ENCODE measurements at regions not wholly inside any gene's neighbourhood (a gene's known extent, or its start where the extent isn't known, plus 50 kb on each side); places are given as distances from the start of the nearest gene placed in this dataset.
A peak's percentile ranks its signal among the peaks of the same experiment; 100 is the strongest.

GRCh38 chr11:23680488-23681230, 816.2 kb upstream of the LUZP2 start:
- TF ChIP-seq EZH2 (IDR thresholded peaks at IDR 0.05; ENCODE audit: insufficient read depth, poor library complexity, severe bottlenecking) (no peak), EZH2phosphoT487 (IDR thresholded peaks at IDR 0.05; ENCODE audit: insufficient read depth, low read depth) (no peak)
- in situ Hi-C loops (cut with MboI): no loop called here
- DNase-seq: no peak

GRCh38 chr11:23684701-23685100, 812.2 kb upstream of the LUZP2 start:
- no peak overlapping the region for H3K4me2 ChIP-seq (ENCODE audit: unreplicated experiment)
- no peak overlapping the region for H3K27ac ChIP-seq
- 79 to 93% methylated on average over 2 of the region's 2 CpGs for WGBS, 2 experiments (ENCODE audit: low coverage in 1 of 2, low lambda C conversion rate in 2 of 2, missing lambda C conversion rate in 2 of 2)
- no peak for DNase-seq
- no peaks in the 10 kb centered on the region for H3K9me3 ChIP-seq (ENCODE audit: low read depth)
- H4K20me1 ChIP-seq (ENCODE audit: insufficient read depth): no peaks in the 10 kb centered on the region
- no peak for TF ChIP-seq EZH2 (IDR thresholded peaks at IDR 0.05; ENCODE audit: insufficient read depth, poor library complexity, severe bottlenecking)
- no peak for TF ChIP-seq EZH2phosphoT487 (IDR thresholded peaks at IDR 0.05; ENCODE audit: insufficient read depth, low read depth)
- no peaks in the 10 kb centered on the region for H3K9me2 ChIP-seq (ENCODE audit: insufficient read depth)
- no peak overlapping the region for H3K9ac ChIP-seq
- in situ Hi-C loops (cut with MboI): no loop called here
- no peaks in the 10 kb centered on the region for H3K79me2 ChIP-seq (ENCODE audit: insufficient read depth)
- no peaks in the 10 kb centered on the region for H3K36me3 ChIP-seq (ENCODE audit: low read depth)
- no peaks in the 10 kb centered on the region for H3K27me3 ChIP-seq (replicated peaks; ENCODE audit: insufficient read depth)
- no peak overlapping the region for H3K4me3 ChIP-seq
- no peak overlapping the region for H2AFZ ChIP-seq
- H3F3A ChIP-seq (ENCODE audit: insufficient read depth): no peaks in the 10 kb centered on the region
- H3K4me1 ChIP-seq (ENCODE audit: insufficient read depth): peaks cover 9% of the 10 kb centered on the region; the same call in 1 of the 2 replicates

More at GRCh38 chr11:23680488-23681230, 816.2 kb upstream of the LUZP2 start:
- Histone ChIP-seq H3K27ac (no peak overlapping the region), H3K9ac (no peak overlapping the region), H4K20me1 (ENCODE audit: insufficient read depth) (no peaks in the 10 kb centered on the region), H3F3A (ENCODE audit: insufficient read depth) (no peaks in the 10 kb centered on the region), H2AFZ (no peak overlapping the region), H3K9me3 (ENCODE audit: low read depth) (no peaks in the 10 kb centered on the region), H3K4me3 (no peak overlapping the region), H3K9me2 (ENCODE audit: insufficient read depth) (no peaks in the 10 kb centered on the region), H3K79me2 (ENCODE audit: insufficient read depth) (no peaks in the 10 kb centered on the region), H3K27me3 (replicated peaks; ENCODE audit: insufficient read depth) (no peaks in the 10 kb centered on the region), H3K4me2 (ENCODE audit: unreplicated experiment) (no peak overlapping the region), H3K4me1 (ENCODE audit: insufficient read depth) (no peaks in the 10 kb centered on the region), H3K36me3 (ENCODE audit: low read depth) (no peaks in the 10 kb centered on the region)
- 72 to 73% methylated on average over 17 to 20 of the region's 20 CpGs for WGBS, 2 experiments (ENCODE audit: low coverage in 1 of 2, low lambda C conversion rate in 2 of 2, missing lambda C conversion rate in 2 of 2)

DNA sequence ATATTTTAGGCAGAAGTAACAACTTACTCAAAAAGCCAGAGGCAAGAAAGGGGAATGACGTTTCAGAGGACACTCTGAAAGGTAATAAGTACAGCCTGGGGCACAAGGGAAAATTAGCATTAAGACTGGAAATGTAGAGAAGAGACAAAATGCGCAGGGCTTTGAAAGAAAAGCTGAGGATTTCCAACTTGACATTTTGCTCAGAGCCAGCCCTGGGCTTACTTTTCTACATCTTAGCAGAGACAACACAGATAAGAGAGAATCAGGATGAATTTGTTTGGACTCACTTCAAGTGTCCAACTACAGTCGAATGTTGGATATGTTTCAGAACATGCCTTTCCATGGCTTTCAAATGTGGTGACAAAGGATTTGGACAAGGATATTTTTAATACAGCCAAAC, 808.9 kb upstream of the LUZP2 start:
- WGBS, 2 experiments (ENCODE audit: low coverage in 1 of 2, low lambda C conversion rate in 2 of 2, missing lambda C conversion rate in 2 of 2): 61 to 64% methylated on average over 3 of the region's 3 CpGs

DNA sequence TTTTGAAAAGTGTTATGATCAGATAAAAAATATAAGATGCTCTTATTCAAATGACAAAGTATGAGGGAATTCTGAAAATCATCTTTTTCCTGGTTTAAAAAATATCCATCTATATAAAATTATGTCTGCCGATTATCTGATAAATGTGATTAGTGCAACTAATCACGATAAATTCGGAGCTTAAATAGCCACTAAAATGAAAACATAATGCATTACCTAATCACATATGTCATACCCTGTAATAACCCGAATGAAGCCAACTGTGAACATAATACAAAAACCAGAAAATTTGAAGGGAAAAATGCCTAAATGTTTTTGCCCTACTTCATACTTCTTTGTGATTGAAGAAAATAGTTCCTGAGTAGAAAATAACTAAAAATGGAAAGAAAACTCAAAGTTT, 808.4 kb upstream of the LUZP2 start:
- H3K4me1 ChIP-seq (ENCODE audit: insufficient read depth): peaks cover 9% of the 10 kb centered on the region; the same call in 1 of the 2 replicates
- H3K27me3 ChIP-seq (replicated peaks; ENCODE audit: insufficient read depth): no peaks in the 10 kb centered on the region
- no peaks in the 10 kb centered on the region for H4K20me1 ChIP-seq (ENCODE audit: insufficient read depth)
- H3K36me3 ChIP-seq (ENCODE audit: low read depth): no peaks in the 10 kb centered on the region
- H3K4me2 ChIP-seq (ENCODE audit: unreplicated experiment): peak overlapping the region; percentile 39
- H3K9ac ChIP-seq: no peak overlapping the region
- no peaks in the 10 kb centered on the region for H3K9me2 ChIP-seq (ENCODE audit: insufficient read depth)
- in situ Hi-C loops (cut with MboI): no loop called here
- 85 to 86% methylated on average over 4 of the region's 4 CpGs for WGBS, 2 experiments (ENCODE audit: low coverage in 1 of 2, low lambda C conversion rate in 2 of 2, missing lambda C conversion rate in 2 of 2)
- H3F3A ChIP-seq (ENCODE audit: insufficient read depth): no peaks in the 10 kb centered on the region
- H3K27ac ChIP-seq: no peak overlapping the region
- H2AFZ ChIP-seq: peak overlapping the region; percentile 50; the same call in 1 of the 2 replicates
- no peaks in the 10 kb centered on the region for H3K9me3 ChIP-seq (ENCODE audit: low read depth)
- DNase-seq: no peak
- no peaks in the 10 kb centered on the region for H3K79me2 ChIP-seq (ENCODE audit: insufficient read depth)
- no peak overlapping the region for H3K4me3 ChIP-seq
- no peak for TF ChIP-seq EZH2phosphoT487 (IDR thresholded peaks at IDR 0.05; ENCODE audit: insufficient read depth, low read depth)
- TF ChIP-seq EZH2 (IDR thresholded peaks at IDR 0.05; ENCODE audit: insufficient read depth, poor library complexity, severe bottlenecking): no peak

More for the DNA sequence above, 808.9 kb upstream of the LUZP2 start:
- Histone ChIP-seq H3K79me2 (ENCODE audit: insufficient read depth) (no peaks in the 10 kb centered on the region), H3K36me3 (ENCODE audit: low read depth) (no peaks in the 10 kb centered on the region), H3F3A (ENCODE audit: insufficient read depth) (no peaks in the 10 kb centered on the region), H3K4me2 (ENCODE audit: unreplicated experiment) (no peak overlapping the region), H3K4me1 (ENCODE audit: insufficient read depth) (peaks cover 9% of the 10 kb centered on the region; the same call in 1 of the 2 replicates), H3K9me3 (ENCODE audit: low read depth) (no peaks in the 10 kb centered on the region), H4K20me1 (ENCODE audit: insufficient read depth) (no peaks in the 10 kb centered on the region), H3K9me2 (ENCODE audit: insufficient read depth) (no peaks in the 10 kb centered on the region), H2AFZ (no peak overlapping the region), H3K27ac (no peak overlapping the region), H3K9ac (no peak overlapping the region), H3K27me3 (replicated peaks; ENCODE audit: insufficient read depth) (no peaks in the 10 kb centered on the region), H3K4me3 (no peak overlapping the region)
- in situ Hi-C loops (cut with MboI): no loop called here
- no peak for DNase-seq
- TF ChIP-seq EZH2 (IDR thresholded peaks at IDR 0.05; ENCODE audit: insufficient read depth, poor library complexity, severe bottlenecking) (no peak), EZH2phosphoT487 (IDR thresholded peaks at IDR 0.05; ENCODE audit: insufficient read depth, low read depth) (no peak)

Measured in GM23248 (cell line).